Neural crest cell (in vitro differentiated cells): ENCODE measurements at regions not wholly inside any gene's neighbourhood (a gene's known extent, or its start where the extent isn't known, plus 50 kb on each side); places are given as distances from the start of the nearest gene placed in this dataset.
A peak's percentile ranks its signal among the peaks of the same experiment; 100 is the strongest.

Experiments used
- DNase-seq: peaks from one replicate; pipeline ENCODE4 v3.0.0; 2021; ENCODE audit warnings: low read depth, mixed read lengths, low spot score
- H3K27ac Mint-ChIP-seq: one replicate; pipeline ENCODE4 v1.8.0; 2021; ENCODE audit warnings: mild to moderate bottlenecking, mixed read lengths; ENCODE audit not compliant: unreplicated experiment
- H3K27me3 Mint-ChIP-seq: 2 replicates; pipeline ENCODE4 v1.8.0; 2021; ENCODE audit warnings: low read depth, mild to moderate bottlenecking, mixed read lengths
- H3K36me3 Mint-ChIP-seq: 2 replicates; pipeline ENCODE4 v1.8.0; 2021; ENCODE audit warnings: low read depth, mild to moderate bottlenecking, mixed read lengths
- H3K4me1 Mint-ChIP-seq: 2 replicates; pipeline ENCODE4 v1.8.0; 2021; ENCODE audit warnings: mixed read lengths
- H3K4me3 Mint-ChIP-seq: one replicate; pipeline ENCODE4 v1.8.0; 2021; ENCODE audit warnings: mild to moderate bottlenecking, mixed read lengths
- H3K9me3 Mint-ChIP-seq: 2 replicates; pipeline ENCODE4 v1.8.0; 2021; ENCODE audit warnings: mixed read lengths
- TF ChIP-seq, protein P1 (sequence below): fragments of 200-600 bp; sonication (generic); conservative IDR thresholded peaks from 2 replicates; pipeline ENCODE4 v1.5.0; 2021; ENCODE audit warnings: antibody characterized with exemption, mild to moderate bottlenecking

- no peak overlapping the region for H3K4me3 Mint-ChIP-seq
- TF ChIP-seq, protein P1, sequence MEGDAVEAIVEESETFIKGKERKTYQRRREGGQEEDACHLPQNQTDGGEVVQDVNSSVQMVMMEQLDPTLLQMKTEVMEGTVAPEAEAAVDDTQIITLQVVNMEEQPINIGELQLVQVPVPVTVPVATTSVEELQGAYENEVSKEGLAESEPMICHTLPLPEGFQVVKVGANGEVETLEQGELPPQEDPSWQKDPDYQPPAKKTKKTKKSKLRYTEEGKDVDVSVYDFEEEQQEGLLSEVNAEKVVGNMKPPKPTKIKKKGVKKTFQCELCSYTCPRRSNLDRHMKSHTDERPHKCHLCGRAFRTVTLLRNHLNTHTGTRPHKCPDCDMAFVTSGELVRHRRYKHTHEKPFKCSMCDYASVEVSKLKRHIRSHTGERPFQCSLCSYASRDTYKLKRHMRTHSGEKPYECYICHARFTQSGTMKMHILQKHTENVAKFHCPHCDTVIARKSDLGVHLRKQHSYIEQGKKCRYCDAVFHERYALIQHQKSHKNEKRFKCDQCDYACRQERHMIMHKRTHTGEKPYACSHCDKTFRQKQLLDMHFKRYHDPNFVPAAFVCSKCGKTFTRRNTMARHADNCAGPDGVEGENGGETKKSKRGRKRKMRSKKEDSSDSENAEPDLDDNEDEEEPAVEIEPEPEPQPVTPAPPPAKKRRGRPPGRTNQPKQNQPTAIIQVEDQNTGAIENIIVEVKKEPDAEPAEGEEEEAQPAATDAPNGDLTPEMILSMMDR, result no peak
- H3K27me3 Mint-ChIP-seq, result no peaks in the 10 kb centered on the region
- peaks cover 8% of the 10 kb centered on the region for H3K4me1 Mint-ChIP-seq
- H3K9me3 Mint-ChIP-seq, result peaks cover 6% of the 10 kb centered on the region
- peak overlapping the region; percentile 14 for H3K27ac Mint-ChIP-seq
- H3K36me3 Mint-ChIP-seq, result no peaks in the 10 kb centered on the region
- DNase-seq, result no peak
These were observed 49.8 kb upstream of the WLS start for GRCh38 chr1:68281946-68282615.
